Stimulated activated CD8-positive, alpha-beta memory T cell treated with anti-CD3 and anti-CD28 coated beads, Interleukin-4, amount 100 ng/mL, for 48 hours (primary cell): ENCODE measurements at regions not wholly inside any gene's neighbourhood (a gene's known extent, or its start where the extent isn't known, plus 50 kb on each side); places are given as distances from the start of the nearest gene placed in this dataset.
"Not testable (repeated sequence)": the region's sequence is repeated elsewhere in the genome, so short reads cannot be mapped to it uniquely, and the experiment has no call there.

Experiments
- DNase-seq: peaks from one replicate; pipeline ENCODE4 v3.0.0-alpha.2; 2020

DNA sequence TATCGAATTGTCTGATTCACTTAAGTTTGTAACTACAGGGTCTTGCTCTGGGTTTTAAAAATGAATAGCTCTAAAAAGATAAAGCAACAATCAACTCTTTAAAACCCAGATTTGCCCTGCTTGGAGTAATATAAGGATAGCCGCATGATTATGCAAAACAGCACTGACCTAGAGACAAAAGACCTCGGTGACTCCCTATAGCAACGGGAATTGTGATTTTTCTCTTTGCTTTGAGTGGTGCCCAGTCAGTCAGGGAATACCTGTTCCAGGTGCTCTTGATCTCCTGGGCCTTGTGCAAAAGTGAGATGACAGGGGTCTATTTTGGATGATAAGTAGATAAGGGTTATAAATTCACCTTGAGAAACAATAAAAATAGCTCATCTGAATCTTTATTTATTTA lies 336.3 kb upstream of the NOX3 start:
- no peak for DNase-seq

DNA sequence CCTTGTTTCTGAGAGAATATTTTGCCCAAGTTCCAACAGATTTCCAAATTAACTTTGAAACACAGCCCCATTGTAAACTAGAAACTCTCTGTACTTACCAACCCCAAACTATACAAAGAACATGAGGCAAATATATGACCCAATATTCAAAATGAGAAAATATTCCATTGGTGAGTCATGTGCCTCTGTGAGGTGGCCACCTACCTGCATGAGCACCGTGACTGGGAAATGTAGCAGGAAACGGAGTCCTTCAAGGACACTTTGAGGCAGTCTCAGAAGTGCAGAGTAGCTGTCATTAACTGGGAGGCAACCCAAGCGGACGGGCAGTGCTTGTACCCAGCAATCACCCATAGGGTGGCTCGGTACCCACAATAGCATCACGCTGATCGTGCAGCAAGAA lies 335.5 kb upstream of the NOX3 start:
- DNase-seq = no peak

DNA sequence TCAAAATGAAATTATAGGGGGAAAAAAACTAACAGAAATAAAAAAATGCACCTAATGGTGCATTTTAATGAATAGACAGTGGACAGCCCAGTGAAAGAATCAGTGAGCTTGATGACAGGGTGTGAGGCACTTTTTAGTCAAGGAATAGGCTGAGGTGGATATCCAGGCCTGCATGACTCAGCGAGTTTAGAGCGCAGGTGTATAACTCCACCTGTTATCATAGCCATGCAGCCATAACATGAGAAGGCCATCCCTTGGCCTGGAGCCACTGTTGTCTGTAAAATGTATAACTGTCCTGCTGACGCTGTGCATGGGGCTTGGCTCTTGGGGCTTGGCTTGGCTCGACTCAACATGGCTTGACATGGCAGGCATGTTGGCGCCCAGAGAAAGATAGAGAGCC lies 331.5 kb upstream of the NOX3 start:
- no peak for DNase-seq

DNA sequence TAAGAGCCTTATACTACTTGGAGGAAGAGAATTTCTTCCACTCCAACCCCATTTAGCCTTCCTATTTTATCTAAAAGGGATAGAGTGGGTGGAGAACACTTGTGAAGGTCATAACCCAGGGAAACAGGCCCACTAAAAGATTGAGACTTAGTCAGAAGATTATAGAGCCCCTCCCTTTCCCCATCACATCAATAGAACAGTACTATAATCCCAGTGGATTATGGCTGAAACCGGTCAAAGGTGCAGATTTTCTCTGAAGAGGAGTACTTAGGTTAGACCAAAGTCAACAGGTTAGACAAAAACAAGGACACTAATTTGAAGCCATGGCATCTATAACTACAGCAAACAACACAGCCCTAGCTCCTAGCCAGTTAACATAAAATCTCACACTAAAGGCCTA lies 330.9 kb upstream of the NOX3 start:
- DNase-seq = no peak

DNA sequence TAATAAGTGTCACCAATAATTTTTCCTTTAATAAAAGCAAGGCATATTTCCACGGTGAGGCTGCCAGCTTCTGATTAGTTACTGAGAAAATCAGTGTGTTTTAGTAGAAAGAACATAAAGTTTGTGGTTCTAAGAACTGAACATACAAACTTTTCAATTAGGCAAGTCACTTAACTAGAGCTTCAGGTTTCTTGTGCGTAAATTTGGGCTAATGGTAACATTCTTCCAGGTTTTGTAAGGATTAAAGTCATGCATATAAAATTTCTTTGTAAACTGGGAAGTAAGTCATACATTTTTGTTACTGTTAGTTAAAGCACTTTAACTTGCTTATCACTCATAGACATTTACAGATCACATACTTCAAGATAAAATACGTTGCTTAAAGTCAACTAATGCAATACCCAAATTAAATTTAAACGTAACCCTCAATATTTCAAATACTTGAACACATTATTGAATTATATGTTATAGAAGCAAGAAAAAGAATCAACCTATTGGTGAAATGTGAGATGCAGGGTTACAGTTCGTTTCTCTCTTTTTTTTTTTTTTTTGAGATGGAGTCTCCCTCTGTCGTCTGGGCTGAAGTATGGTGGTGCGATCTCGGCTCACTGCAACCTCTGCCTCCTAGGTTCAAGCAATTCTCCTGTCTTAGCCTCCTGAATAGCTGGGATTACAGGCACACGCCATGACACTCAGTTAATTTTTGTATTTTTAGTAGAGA lies 327.3 kb upstream of the NOX3 start:
- no peak for DNase-seq

DNA sequence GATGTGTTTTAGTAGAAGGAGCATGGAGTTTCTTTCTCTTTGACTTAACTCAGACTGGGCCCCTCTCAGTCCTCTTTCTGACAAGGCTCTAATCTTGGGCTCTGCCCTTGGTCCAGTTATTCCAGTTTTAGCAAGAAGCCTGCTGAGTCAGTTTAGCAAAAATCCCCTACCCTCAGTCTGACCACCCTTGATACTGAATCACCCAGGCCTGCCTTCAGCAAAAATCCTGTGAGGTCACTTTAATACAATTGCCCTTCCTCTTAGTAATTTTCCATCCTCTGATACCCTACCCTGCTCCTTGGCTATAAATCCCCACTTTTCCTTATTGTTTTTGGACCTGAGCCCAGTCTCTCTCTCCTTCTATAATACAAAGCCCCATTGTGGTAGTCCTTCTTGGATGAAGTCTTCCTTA lies 326.7 kb upstream of the NOX3 start:
- no peak for DNase-seq

DNA sequence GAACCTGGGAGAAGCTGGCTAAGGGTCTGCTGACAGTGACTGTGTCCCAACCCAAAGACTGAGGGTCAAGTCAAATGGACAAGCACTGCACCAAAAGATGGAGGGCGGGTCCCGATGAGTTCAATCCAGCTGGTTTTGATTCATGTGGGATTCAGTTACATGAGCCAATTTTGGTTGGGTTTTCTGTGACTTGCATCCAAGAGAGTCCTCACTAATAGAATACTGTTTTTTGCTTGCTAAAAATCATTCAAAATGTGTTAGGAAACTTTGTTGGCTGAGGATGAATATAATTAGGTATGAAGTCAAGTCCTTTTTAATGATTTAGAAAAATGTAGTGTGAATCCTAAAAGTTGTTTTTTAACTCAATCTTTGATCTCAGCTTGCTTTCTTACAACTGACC lies 323.8 kb upstream of the NOX3 start:
- no peak for DNase-seq

DNA sequence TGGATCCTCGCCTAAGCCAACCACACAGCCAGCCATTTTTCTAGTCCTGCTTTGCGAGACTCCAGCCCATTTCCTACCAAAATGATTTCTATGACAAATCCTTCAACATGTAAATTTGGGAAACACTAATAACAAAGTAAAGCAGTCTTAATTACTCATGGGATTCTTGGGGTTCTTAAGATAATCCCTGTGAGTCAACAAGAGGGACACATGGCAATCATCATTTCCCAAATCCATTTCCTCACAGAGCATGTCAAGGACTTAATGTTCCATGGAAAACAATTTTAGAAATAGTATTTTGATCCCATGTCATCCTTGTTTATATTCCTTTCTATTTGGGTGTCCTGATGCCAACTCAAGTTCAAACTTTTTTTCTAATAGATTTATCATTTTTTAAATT lies 322.7 kb upstream of the NOX3 start:
- no peak for DNase-seq

DNA sequence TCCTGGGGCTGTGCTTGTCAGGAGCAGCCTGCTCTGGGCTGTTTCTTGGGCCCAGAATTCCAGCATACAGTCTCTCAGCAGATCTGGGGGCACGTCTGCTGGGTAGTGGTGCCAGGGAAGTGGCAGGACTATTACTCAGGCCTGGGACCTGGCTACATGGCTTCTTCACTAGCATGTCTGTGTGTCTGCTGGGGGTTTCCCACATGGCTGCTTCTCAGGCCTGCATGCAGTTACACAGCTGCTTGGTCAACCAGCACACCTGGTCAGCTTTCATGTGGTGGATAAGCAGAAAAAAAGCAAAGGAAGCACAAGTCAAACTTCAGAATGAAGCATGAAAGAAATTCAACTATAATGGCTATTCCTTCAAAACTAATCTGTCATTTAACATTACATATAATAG lies 316.2 kb upstream of the NOX3 start:
- DNase-seq = no peak

DNA sequence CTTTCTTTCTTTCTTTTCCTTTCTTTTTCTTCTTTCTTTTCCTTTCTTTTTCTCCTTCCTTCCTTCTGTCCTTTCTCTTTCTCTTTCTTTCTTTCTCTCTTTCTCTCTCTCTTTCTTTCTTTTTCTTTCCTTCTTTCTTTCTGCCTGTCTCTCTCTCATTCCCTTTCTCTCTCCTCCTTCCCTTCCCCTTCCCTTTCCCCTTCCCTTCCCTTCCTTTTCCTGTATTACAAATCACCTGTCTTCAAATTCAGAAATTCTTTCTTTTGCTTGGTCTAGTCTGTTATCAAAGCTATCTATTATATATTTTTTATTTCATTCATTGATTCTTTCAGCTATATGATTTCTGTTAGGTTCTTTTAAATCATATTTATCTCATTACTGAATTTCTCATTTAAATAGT lies 315.2 kb upstream of the NOX3 start:
- DNase-seq = no peak

DNA sequence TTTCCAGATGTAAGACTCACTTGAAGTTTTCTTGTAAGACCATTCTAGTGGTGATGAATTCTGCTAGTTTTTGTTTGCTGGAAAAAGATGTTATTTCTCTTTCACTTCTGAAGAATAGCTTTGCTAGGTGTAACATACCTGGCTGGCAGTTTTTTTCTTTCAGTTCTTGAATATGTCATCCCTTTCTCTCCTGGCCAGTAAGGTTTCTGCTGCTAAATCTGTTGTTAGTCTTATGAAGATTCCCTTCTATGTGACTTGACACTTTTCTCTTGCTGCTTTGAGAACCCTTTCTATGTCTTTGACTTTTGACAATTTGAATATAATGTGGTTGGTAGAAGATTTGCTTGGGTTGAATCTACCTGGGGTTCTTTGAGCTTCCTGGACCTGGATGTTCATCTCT lies 314.7 kb upstream of the NOX3 start:
- DNase-seq = no peak

DNA sequence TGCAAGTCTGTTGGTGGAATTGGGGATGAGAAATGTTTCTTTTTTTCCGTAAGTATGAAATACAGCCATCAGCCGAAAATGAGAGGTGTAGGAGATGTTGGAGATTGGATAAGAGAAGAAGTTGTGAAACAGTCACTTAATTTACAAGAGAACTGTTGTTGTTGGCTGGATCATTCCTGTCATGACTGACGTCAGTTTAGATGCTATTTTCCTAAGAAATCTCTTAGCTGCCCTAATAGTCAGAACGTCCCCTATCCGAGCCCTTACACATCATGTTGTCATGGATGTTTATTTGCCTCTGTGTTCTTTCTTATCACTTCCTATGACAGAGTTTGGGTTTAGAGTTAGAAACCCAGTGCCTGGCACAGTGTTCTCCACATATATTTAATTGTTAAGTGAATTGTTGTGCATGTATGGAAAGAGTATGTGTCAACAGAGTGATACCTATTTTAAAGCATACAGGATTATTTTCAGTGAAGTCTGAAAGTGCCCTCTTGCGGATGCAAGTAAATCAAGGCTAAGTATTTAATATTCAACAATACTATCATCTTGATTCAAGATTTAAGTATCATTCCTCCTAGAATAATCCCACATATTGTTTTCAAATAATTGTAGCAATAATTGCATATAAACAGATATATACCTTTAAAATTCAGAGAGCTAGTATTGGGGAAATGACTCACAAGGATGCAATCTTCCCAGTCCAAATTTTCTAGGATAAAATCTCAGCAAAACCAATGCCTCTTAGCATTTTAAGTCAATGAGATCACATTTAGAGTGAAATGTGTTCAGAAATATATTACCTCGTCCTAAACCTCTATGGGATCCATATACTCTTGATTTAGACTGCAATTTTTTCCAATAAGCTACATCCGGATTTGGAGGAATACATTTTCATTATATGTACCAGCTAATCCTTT lies 309.9 kb upstream of the NOX3 start:
- DNase-seq = no peak

DNA sequence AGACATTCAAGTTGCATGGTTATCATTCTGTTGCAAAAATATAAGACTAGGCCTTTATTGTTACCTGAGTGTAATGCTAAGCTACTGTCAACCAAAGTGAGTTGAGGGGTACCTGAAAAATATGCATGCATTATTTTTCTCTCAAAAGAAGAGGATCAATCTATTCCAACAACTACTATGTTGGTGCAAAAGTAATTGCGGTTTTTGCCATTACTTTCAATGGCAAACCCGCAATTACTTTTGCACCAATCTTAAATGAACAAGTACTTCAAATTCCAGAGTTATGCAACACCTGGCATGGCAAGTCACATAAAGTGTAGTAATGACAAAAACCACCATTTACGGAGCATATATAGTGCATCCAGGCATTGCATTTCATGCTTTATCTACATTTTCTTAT lies 307.0 kb upstream of the NOX3 start:
- no peak for DNase-seq

DNA sequence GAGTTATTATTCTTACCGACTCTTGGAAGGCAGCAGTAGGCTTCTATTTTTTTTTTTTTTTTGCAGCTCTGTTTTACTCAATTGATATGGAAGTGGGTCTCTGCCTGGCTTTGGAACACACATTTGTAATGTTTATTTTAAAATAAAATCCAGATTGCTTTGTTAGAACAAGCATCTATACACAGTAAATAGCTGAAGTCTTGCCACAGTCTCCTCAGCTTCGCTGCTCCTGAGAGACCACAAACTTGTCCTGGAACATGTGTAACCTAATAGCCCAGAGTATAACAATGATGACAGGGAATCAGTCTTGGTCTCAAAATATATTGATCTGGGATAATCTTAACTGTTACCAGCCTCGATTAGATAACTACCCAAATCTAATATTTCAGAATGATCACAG lies 299.8 kb upstream of the NOX3 start:
- DNase-seq = no peak

DNA sequence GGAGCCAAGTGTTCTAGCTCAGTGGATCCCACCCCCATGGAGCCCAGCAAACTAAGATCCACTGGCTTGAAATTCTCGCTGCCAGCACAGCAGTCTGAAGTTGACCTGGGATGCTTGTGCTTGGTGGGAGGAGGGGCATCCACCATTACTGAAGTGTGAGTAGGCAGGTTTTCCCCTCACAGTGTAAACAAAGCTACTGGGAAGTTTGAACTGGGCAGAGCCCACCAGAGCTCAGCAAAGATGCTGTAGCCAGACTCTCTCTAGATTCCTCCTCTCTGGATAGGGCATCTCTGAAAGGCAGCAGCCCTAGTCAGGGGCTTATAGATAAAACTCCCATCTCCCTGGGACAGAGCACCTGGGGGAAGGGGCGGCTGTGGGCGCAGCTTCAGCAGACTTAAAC lies 293.1 kb upstream of the NOX3 start:
- not testable (repeated sequence) for DNase-seq

DNA sequence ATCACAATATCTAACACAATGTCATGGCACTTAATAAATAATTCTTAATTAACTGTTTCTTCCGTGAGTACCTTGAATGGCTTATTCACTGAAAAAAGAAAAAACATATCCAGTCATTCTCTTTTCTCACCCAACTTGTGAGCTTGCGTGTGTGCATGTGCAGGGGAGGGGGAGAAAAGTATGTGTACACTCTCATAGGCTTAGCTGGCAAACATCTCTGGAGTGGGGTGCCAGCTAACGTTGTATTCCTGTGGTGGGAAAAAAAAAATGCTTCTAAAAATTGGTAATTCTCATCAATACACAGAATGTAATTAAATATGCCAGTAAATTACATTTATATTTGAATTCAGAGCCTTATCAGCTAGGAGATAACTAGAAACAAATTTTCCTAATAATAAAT lies 291.9 kb upstream of the NOX3 start:
- DNase-seq = no peak

DNA sequence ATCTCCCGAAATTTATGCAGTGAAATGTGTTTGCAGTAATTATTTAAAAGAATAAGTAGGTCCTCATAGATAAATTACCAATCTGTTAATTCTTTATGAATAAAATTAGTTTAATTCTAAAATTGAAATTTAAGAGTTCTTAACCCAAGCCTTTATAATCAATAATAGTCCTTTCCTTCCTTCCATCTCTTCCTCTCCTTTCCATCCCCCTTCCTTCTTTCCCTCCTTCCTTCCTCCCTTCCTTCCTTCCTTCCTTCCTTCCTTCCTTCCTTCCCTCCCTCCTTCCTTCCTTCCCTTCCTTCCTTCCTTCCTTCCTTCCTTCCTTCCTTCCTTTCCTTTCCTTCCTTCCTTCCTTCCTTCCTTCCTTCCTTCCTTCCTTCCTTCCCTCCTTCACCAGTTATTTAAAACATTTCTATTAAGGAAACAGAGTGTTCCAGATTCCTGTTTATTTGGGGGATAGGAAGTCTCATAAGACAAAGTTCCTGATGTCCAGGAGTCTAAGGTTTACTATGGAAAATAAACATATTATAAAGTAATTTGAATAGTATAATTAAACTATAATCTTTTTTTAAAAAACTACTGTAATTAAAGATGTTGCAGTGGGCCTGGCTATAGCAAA lies 285.3 kb upstream of the NOX3 start:
- no peak for DNase-seq

DNA sequence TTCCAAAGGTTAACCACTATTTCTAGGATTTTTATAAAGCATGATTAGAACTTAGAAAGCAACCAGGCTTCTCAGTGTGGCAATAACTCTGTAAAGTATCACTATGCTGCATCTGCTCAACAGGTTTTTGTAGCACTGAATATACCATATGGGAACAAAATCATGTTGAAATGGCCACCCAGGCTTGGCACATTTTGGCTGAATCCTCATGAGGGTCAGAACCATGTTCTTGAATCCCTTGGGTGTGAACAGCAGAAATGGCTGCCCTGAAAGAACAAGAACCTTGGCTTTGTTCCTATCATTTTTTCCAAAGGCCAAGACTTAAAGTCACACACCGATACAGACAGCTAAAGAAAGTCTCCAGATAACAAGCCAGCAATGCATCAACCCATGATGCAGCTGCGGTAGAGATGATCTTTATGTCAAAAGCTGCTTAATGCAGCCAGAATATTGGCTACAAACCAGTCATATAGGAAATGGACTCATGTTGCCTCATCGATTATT lies 283.0 kb upstream of the NOX3 start:
- DNase-seq = no peak

DNA sequence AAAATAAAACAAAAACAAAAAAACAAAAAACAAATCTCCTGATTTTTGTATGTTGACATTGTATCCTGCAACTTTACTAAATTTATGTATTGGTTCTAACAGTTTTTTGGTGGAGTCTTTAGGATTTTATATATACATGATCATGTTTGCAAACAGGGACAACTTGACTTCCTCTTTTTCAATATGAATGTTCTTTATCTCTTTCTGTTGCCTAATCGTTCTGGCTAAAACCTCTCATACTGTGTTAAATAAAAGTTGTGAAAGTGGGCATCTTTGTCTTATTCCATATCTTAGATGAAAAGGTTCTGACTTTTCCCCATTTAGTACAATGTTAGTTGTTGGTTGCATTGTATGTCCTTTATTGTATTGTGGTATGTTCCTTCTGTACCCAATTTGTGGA lies 261.7 kb upstream of the NOX3 start:
- DNase-seq = no peak

DNA sequence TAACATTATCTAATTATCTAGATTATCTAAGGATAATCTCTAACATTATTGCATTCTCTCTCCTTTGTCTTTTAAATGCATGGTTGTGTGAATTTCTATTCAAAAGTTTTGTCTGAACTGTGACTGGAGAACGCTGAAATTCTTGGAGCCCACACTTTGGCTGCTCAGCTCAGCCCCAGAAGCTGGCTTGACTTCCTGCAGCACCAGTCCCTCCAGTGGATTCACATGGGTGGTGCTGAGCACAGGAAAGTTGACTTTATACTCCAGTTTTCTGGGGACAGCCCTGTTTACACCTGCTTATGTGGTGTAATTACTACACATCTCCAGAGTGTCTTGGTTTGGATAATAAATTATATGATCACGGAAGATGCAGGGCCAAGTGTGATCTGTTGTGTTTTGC lies 255.1 kb upstream of the NOX3 start:
- no peak for DNase-seq

DNA sequence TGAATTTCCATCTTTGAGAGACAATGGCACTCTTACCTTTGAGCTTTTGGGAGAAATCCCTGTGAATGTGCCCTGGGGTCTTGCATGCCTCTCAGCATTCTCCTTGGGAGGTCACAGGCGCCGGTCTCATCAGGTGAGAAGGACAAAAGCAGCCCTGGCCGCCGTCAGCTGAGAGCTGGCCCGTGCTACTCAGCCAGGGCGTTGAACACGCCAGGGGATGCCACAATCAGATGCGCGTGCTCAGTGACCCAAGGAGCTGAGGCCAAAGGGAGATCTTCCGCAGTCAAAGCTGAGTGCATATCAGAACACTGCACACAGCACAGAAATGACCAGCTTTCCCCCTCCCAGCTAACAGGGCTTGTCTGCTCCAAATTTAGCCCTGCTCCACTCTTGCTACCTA lies 253.6 kb upstream of the NOX3 start:
- no peak for DNase-seq

DNA sequence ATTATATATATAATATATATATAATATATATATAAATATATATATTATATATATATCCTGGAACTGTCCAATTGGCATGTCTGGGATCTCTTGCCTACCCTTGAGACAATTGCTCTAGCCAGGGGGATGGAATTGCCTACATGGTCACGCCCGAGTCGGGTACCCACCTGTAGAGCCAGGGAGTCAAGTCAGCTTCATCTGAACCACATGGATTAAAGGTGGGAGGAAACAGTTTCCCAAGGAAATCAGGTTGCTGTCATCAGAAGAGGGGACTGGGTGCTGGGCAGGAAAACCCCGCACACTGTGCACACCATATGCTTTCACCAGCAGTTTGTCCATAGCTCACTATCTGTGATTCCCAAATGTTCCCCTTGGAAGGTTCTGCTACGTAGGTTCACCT lies 252.5 kb upstream of the NOX3 start:
- DNase-seq = no peak

DNA sequence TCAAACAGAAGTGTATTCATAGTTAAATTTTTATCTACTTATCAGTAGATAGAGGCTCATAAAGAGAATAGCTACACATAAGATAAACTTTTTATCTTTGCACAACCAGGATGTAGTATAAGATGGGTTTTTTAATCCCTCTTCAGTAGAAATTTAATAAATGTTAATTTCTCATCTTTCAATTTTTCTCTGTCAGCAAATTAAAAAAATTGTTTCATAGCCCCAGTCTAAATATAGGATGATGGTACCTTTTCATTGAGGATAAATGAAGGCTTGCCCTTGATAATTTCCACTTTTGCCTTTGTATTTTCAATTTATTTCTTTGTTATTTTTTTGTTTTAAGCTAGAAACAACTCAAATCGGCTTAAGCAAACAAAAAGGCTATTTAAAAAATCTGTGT lies 251.2 kb upstream of the NOX3 start:
- no peak for DNase-seq

DNA sequence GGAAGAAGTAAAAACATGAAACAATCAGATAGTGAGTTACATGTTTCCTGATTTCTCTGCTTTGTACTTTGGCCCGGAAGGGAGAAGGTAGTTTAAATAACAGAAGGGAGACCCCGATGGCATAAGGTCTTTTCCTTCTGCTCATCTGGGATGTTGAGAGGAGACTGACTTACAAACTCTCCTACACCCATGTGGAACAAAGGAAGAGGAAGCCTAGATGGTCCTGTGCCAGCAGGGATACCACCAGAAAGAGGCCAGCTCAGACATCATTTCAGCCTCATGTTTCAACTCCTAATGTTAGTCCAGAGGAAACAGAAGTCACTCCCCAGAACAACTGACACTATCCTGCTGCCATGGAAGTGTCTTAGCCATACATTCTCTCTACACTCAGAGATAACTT lies 250.7 kb upstream of the NOX3 start:
- DNase-seq = no peak
